Forelimb muscle (tissue), 1 donor: ENCODE measurements at regions not wholly inside any gene's neighbourhood (a gene's known extent, or its start where the extent isn't known, plus 50 kb on each side); places are given as distances from the start of the nearest gene placed in this dataset.

ENCODE experiments used
- DNase-seq: peaks from one replicate; pipeline ENCODE4 v3.0.0-alpha.2; 2013; ENCODE audit warnings: low read depth

DNA sequence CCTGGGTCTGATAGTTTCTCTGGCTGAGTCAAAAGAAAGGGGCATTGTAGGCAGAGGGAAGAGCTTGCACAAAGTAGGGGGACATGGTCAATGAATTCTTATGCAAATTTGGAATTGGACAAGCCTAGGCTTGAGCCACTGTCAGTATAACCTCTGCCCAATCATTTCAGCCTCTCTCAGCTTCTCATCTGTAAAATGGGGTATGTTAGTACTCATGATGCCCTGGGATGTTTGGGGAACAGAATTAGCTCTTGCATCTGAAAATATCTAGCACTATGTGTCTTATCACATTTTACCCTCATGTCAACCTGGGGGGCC, 148.6 kb downstream of the DHX35 start:
- DNase-seq: no peak

DNA sequence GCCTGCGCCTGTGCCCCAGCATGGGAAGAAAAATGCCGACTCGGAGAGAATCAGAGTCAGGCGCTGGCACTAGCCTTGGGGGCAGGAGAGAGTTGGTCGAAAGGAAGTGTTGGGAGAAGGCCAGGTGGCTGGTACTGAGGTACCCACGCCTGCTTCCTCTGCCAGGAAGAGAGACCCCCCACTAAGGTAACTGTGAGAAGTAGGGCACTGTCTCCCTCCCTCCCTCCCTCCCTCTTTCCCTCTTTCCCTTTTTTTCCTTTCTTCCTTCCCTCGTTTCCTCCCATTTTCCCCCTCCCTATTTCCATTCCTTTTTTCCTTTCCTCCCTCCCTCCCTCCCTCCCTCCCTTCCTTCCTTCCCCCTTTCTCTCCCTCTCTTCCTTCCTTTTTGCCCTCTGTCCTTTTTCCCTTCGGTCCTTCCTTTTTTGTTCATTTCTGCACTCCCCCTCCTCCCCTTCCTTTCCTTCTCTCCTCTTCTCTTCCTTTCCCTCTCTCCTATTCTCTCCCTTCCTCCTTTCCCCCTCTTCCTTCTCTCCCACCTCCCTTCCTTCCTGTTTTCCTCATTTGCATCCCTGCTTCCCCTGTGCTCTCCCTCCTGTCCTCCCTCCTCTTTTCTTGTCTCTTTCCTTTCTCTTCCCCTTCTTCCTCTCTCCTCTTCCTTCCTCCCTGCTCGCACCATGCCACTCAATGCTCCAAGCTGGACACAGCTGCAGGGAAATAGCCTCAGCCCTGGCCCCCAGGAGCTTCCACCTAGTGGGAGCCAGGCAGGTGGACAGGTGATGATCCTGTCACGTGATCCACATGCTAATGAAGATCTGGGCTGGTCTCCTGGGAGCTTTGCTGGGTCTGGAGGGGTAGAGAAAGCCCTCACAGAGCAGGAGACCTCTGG, 148.0 kb downstream of the DHX35 start:
- no peak for DNase-seq

DNA sequence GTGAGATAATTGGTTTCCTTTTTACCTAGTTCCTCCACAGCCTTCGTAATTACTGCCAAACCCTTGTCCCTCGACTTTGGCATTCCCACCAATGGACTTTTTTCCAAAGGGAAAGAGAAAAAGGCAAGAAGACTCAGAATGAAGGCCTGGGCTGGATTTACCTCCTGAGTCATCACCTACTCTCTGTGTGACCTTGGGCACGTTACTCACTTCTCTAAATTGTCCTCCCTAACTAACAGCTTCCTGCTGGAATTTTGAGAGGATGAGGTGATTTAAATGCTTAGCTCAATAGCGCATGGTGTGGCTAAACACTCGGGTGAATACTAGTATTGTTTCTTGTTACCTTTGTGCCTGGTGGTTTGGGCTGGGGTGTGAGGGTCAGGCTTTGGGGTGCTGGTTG, 146.6 kb downstream of the DHX35 start:
- no peak for DNase-seq

DNA sequence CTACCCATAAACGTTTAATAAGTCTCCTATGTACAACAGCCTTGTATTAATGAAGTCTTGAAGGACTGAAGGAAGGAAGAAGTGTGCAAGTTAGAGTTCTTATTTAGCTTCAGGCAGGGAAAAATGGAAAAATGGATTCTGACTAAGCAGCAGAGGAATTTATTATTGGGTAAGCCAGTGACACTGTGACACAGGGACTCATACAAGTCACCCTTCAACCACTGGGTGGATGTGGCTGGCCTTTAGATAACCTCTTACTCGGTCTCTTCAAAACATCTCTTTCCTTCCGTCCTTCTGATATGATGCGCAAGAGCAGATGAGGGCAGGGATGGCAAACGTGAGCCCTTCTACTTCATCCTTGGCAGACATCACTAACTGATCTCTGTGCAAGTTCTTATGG, 145.6 kb downstream of the DHX35 start:
- no peak for DNase-seq

DNA sequence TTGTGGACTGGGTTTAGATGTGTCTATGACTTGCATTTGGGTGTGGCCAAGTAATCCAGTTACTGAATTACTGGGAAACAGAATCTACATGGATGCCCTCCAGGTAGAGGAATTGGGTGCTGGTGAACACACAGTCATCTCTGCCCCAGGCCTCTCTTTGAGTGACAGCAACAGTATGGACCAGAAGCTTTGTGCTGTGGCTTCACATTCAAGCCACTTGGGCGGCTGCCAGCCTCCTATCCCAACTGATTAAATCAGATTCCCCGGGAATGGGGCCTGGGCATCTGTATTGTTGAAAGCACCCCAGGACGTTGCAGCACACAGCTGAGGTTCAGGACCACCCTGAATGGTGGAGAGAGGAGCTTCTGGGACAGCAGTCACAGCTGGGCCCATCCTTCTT, 144.6 kb downstream of the DHX35 start:
- DNase-seq: no peak

- no peak for DNase-seq
These were observed 143.4 kb downstream of the DHX35 start for GRCh38 chr20:39105551-39105950.

DNA sequence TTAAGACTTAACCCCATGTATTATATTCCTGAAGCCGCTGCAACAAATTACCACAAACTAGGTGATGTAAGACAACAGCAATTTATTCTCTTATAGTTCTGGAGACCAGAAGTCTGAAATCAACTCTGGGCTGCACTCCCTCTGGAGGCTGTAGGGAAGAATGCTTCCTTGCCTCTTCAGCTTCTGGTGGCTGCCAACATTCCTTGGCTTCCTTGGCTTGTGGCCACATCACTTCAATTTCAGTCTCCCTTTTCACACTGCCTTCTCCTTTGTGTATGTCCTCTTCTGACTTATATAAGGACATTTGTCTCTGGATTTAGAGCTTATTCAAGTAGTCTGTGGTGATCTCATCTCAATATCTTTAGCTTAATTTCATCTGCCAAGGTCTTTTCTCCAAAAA, 141.6 kb downstream of the DHX35 start:
- no peak for DNase-seq

- no peak for DNase-seq
These were observed 141.2 kb downstream of the DHX35 start for GRCh38 chr20:39103305-39103704.

DNA sequence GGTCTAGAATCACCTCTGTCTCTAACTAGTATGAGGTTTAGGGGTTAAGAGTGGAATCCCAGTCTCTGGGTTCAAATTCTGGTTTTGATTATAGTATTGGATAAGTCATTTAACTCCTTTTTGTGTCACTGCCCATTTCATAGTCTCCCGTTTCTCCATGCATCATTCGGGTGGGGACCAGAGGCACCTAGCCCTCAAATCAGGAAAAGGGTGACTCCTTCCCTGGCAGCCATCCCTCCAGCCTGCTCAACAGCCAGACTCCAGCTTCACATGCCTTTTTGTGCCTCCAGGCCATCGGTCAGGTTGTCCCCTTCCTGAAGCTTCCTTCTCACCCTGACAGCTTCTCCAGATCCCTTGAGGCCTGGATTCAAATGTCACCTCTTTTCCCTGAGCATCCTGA, 139.8 kb downstream of the DHX35 start:
- DNase-seq: no peak

DNA sequence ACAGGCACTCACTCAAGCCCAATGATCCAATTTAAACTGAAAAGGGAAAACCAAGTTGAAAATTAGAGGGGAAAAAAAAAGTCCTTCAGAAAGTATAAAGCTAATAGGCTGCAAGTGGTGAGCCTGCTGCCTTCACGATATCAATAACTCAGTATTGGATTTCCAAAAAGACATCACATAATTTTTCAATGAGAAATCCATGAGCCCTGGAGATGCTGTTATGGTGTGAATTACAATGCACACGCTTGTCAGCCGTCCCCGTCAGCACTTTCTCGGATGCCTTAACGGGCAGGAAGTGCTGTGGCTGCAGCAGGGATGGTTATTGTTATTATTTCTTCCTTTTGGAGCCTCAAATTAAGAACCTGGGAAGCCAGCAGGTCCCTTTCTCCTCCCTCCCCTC, 138.5 kb downstream of the DHX35 start:
- DNase-seq: no peak

DNA sequence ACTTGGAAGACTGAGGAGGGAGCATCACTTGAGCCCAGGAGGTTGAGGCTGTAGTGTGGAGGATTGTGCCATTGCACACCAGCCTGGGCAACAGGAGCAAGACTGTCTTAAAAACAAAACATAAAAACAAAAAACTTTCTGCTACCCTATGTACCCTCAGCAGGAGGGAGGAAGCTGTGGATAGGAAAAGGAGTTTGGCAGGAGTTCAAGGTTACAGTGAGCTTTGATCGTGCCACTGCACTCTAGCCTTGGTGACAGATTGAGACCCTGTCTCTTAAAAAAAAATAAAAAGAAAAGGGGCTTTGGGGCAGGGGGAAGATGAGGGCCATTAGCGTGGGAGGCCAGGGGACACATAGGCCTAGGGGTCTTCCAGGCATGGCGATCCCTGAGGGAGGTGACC, 135.7 kb downstream of the DHX35 start:
- DNase-seq: no peak

DNA sequence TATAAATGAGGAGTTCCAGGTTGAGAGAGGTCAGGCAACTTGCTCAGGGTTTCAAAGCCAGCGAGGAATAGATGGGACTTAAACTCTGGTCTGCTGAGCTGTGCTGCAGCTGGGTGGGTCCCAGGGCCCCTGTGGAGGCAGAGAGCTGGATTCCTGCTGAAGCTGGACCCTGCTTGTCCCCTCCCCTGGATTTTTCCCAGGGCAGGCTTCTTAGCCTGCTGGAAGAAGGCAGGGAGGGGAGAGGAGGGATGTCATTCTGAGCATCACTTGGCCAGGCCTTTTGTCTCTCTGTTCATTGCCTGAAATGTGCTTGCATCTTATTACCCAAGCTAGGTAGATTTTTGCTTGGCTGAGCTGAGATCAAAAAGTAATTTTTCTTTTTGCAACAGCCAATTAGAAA, 133.7 kb downstream of the DHX35 start:
- DNase-seq: no peak

- no peak for DNase-seq
These were observed 132.2 kb downstream of the DHX35 start for GRCh38 chr20:39094391-39094790.

GRCh38 chr20:39092733-39093410, 130.7 kb downstream of the DHX35 start:
- no peak for DNase-seq

GRCh38 chr20:39090906-39091305, 128.8 kb downstream of the DHX35 start:
- no peak for DNase-seq

DNA sequence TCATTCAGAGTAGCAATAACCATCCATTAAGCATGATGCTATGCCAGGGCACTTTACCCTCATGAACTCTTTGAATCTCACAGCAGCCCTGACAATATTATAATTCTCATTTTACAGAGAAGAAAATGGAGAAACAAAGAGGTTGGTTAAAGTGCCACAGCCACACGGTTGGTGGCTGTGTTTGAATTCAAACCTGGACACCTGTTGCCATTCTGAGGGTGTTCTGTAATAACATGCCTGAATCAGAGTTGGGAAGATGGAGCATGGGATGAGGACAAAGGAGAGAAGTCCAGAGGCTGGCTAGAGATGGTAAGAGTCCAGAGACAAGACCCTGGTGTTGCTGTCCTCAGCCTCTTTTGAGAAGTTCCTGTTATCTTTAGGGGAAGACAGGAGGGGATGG, 127.7 kb downstream of the DHX35 start:
- no peak for DNase-seq
